Hepatocyte (in vitro differentiated cells): ENCODE measurements at regions not wholly inside any gene's neighbourhood (a gene's known extent, or its start where the extent isn't known, plus 50 kb on each side); places are given as distances from the start of the nearest gene placed in this dataset.

ENCODE experiments used
- EZH2 ChIP-seq: fragments of 200-600 bp; sonication (generic); IDR thresholded peaks from 2 replicates; pipeline ENCODE4 v1.6.1; 2016; ENCODE audit warnings: antibody characterized with exemption, mild to moderate bottlenecking, borderline replicate concordance
- TF ChIP-seq, protein P1 (sequence below): fragments of 200-600 bp; sonication (generic); IDR thresholded peaks from 2 replicates; pipeline ENCODE4 v1.5.1; 2016; ENCODE audit warnings: antibody characterized with exemption, mild to moderate bottlenecking; ENCODE audit not compliant: poor library complexity

DNA sequence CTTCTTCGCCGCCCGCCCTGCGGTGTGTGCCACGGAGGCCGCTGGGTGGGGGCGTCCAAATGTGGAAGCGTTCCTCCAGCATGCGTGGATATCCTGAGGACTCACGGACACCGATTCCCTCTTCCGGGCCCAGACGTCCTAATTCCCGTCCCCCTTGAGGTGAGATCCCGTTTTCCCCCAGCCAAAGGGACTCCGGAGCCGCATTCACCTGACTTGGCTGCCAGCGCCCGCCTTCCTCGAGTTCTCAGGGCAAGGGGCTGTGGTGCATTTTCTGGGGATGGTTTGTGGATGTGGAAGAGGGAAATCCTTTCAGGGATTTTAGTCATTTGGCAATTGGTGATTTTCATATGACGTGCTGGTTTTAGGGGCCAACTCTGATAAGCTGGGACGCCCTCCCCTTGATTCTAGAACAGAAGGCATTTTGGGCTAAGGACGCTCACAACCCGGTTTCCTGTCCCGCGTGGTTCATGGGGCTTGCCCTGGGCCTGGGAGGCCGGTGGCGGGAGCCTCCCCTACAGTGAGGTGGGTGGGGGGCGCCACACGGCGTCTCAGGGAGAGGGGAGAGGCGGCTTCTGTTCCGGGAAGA is 165.4 kb downstream of the ACTR3B start:
- TF ChIP-seq, protein P1, sequence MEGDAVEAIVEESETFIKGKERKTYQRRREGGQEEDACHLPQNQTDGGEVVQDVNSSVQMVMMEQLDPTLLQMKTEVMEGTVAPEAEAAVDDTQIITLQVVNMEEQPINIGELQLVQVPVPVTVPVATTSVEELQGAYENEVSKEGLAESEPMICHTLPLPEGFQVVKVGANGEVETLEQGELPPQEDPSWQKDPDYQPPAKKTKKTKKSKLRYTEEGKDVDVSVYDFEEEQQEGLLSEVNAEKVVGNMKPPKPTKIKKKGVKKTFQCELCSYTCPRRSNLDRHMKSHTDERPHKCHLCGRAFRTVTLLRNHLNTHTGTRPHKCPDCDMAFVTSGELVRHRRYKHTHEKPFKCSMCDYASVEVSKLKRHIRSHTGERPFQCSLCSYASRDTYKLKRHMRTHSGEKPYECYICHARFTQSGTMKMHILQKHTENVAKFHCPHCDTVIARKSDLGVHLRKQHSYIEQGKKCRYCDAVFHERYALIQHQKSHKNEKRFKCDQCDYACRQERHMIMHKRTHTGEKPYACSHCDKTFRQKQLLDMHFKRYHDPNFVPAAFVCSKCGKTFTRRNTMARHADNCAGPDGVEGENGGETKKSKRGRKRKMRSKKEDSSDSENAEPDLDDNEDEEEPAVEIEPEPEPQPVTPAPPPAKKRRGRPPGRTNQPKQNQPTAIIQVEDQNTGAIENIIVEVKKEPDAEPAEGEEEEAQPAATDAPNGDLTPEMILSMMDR: no peak
- no peak for TF ChIP-seq EZH2
